ENCODE measurements at regions not wholly inside any gene's neighbourhood (a gene's known extent, or its start where the extent isn't known, plus 50 kb on each side); places are given as distances from the start of the nearest gene placed in this dataset.
"Not testable (repeated sequence)": the region's sequence is repeated elsewhere in the genome, so short reads cannot be mapped to it uniquely, and the experiment has no call there.

GRCh38 chr4:18442957-18443356, 421.4 kb upstream of the LCORL start:
- DNase-seq (ENCODE audit: low read depth): no peak

DNA sequence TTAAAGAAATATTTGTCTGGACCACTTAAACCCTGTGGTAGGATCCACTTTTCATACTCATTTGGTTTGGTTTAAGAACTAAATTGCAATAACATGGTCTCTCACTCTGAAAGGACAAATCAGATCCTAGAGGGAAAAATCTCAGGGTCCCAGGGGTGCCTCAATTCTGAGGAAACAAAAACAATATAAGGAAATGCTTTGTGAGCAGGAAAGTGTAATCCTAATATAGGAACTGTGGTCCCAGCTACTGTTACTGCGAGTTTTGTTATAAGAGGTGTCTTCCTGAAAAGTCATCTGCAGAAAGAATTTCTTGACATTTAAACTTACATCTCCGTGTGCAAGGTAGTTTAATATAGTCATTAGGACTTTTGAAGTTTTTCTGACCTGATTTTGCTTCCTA, 420.1 kb upstream of the LCORL start:
- DNase-seq (ENCODE audit: low read depth): no peak

DNA sequence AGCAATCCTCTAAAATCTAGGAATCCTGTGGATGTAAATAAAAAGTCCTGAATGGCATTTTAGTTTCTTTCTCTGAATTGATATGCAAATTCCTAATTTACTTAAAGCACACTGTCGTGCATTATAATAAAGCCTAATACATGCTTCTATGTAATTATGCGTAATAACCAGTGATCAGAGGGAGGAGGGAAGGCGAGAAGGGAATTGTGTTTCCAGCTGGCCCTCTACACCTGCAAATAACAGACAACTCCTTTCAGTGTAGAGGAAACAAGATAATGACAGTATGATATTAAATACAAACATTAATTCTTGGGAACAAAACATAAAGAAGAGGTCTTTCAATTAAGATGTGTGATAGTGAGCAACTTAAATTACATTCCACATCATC, 419.6 kb upstream of the LCORL start:
- no peak for DNase-seq (ENCODE audit: low read depth)

DNA sequence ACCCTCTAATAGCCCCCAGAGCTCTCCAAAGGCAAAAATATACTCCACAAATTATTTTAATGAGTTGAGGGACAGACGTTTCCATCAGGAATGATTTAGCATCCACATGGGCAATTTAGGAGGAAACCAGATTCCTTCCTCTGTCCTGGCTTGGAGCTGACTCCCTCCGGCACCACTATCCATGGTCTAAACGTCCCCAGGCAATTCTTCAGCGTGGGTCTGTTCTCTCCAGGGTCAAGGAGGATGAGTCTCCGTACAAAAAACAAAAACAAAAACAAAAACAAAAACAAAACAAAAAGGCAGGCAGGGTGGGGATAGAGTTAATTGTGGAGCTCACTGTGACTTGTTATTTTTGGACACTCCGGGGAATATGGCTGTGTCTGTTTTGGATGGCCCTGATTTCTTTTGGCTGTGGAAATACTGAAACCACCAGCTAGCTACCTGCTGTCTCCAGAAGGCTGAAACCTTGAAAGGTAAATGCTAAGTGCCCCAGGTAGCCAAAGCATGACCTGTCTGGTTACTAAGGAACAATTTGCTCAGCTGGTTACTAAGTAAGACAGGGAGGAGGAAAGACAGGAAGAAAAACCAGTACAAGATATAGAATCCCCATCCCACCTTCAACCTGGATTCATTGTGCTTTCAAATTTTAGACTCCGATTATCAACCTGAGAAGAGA, 419.1 kb upstream of the LCORL start:
- DNase-seq (ENCODE audit: low read depth): no peak

- no peak for DNase-seq (ENCODE audit: low read depth)
Measured at GRCh38 chr4:18439311-18439710, 417.8 kb upstream of the LCORL start.

- DNase-seq (ENCODE audit: low read depth): no peak
Measured at GRCh38 chr4:18435781-18436180, 414.2 kb upstream of the LCORL start.

- DNase-seq (ENCODE audit: low read depth): no peak
Measured at GRCh38 chr4:18422685-18423084, 401.1 kb upstream of the LCORL start.

GRCh38 chr4:18421519-18421918, 400.0 kb upstream of the LCORL start:
- no peak for DNase-seq (ENCODE audit: low read depth)

- DNase-seq (ENCODE audit: low read depth): no peak
Measured at GRCh38 chr4:18419780-18420179, 398.2 kb upstream of the LCORL start.

- DNase-seq (ENCODE audit: low read depth): not testable (repeated sequence)
Measured at GRCh38 chr4:18418195-18418898, 396.8 kb upstream of the LCORL start.

GRCh38 chr4:18417651-18418050, 396.1 kb upstream of the LCORL start:
- DNase-seq (ENCODE audit: low read depth): not testable (repeated sequence)

- DNase-seq (ENCODE audit: low read depth): no peak
Measured at GRCh38 chr4:18406264-18406663, 384.7 kb upstream of the LCORL start.

- no peak for DNase-seq (ENCODE audit: low read depth)
Measured at GRCh38 chr4:18405054-18405453, 383.5 kb upstream of the LCORL start.

GRCh38 chr4:18404642-18405041, 383.1 kb upstream of the LCORL start:
- DNase-seq (ENCODE audit: low read depth): no peak

DNA sequence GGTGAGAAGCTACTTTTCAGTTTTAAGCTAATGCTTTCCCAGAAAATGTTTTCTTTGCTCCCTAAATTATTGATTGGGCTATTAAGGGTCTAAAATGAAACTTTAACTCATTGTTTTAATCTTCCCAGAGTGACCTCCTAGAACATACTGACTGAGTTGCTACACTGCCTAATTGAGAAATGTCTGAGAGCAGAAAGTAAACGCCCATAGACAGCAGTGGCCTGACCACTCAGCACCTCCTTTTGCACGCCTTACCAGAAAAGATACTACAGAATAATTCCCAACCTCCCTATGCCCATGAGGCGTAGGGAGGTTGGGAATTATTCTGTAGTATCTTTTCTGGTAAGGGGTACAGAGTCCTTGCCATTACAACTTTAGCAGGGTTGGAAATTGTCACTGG, 381.8 kb upstream of the LCORL start:
- DNase-seq (ENCODE audit: low read depth): no peak

DNA sequence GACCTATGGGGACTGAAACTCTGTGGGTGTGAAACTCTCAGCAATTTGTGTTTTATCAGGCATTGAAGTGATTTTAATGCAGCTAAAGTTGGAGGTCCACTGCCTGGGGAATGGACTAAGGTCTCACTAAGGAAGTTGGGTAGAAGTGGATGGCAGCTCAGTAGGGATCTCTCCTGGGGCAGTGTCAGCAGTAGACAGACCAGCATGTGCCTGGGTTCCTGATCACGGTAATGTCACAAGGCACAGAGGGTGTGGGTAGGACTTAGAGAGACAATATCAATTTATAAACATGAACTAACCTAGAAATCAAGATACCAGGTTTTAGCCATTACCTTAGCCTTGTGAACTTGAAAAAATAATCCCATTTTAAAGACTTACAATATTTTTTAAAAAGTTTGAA, 380.3 kb upstream of the LCORL start:
- no peak for DNase-seq (ENCODE audit: low read depth)

DNA sequence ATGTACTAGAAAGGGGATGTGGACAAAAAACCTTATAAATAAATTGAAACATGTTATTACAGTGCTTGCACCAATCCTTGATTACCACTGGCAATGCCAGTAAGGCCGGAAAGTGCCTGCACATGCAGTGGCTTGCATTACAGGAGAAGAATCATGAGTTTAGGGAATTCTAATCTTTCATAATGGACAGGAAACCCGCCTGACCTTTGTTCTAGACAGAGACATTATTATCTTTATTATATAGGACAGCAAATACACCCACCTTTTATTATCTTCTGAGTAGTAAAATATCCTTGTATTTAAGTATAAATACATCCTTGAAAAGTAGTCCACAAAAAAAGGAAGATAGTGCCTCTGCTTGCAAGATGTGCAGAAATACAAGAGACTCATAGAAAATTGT, 379.9 kb upstream of the LCORL start:
- no peak for DNase-seq (ENCODE audit: low read depth)

DNA sequence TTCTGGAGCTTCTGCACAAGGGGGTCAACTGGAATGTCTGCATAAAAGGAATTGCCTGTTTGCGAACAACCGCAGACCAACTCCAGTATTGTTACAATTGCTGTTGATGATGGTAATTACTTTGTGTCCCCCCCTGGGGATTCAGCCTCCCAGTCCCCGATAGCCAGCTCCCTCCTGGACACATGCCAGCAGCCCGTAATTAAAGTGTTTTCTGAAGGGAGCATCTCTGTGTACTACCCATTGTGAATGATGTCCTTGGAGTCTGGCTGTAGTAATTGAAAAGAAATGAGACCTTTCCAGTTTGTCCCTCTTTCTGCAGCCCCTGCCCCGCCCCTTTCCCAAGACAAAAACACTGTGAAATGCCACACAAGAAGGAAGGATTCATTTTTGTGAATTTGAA, 377.1 kb upstream of the LCORL start:
- no peak for DNase-seq (ENCODE audit: low read depth)

DNA sequence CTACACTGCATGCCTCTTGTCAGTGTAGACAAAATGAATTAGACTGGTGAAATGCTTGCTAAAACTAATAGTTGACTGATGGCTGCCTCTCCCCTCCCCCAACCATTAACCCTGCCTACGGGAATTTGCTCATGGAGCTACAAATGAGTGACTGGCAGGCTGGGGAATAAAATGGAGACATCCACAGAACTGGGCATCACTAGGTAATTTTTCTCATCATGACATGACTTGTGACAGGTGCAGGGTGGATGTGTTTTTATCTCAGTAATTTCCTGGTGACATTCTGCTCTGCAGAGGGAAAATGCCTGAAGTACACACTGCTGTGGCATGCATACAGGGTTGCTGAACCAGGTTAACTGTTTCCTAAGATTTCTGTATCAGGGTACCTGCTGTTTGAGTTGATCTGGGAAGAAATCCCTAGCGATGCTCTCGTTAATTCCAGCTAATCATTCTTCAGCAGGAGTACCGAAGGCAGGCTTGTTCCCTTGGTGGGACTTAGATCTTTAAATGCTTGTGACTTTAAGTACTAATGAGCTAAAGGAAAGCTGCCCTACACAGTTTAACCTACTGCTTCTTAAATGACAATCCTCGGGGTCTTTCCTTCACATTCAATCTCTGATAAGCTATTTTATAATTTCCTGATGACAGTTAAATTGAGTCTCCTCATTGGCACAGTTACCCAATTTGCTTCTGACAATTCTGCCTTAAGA, 376.3 kb upstream of the LCORL start:
- no peak for DNase-seq (ENCODE audit: low read depth)

DNA sequence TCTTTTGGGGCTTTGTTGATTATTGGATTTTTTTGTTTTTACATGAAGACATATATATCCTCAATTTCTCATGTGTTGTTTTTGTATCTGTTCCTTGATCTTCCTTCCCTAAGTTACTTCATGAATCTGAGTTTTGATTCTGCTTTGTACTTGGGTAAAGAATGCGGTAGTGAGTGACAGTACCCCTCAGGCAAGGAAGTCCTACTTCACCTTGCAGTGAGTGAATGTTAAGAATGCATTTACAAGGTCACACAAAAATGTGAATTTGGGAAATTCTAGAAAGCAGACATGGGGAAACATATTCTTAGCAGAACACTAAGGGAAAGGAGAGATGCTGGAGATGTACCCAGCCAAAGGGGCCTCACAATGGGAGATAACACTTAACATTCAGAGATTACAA, 373.1 kb upstream of the LCORL start:
- no peak for DNase-seq (ENCODE audit: low read depth)

DNA sequence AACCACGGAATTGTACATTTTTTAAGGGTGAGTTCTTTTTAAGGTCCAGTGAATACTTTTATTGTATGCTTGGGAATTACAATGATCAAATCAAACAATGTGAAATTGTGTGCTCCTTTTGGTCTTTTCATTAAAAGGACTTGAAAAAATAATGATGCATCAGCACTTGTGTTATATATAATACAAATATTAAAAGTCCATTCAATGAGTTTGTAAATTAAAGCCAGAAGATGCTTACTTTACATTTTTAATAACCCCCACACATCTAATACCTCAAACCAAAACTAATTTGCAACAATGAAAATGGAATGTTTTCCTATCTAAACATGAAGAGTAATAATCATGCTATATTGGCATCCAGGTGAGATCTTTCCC, 369.8 kb upstream of the LCORL start:
- DNase-seq (ENCODE audit: low read depth): no peak

- no peak for DNase-seq (ENCODE audit: low read depth)
Measured at GRCh38 chr4:18390655-18391353, 369.2 kb upstream of the LCORL start.

- DNase-seq (ENCODE audit: low read depth): no peak
Measured at GRCh38 chr4:18389115-18389514, 367.6 kb upstream of the LCORL start.
